ENCODE measurements at regions not wholly inside any gene's neighbourhood (a gene's known extent, or its start where the extent isn't known, plus 50 kb on each side); places are given as distances from the start of the nearest gene placed in this dataset.

- DNase-seq (ENCODE audit: low read depth): no peak
These were observed 79.0 kb upstream of the JUN start for GRCh38 chr1:58862728-58863385.

GRCh38 chr1:58864654-58865053, 80.8 kb upstream of the JUN start:
- no peak for DNase-seq (ENCODE audit: low read depth)

GRCh38 chr1:58866578-58866977, 82.7 kb upstream of the JUN start:
- no peak for DNase-seq (ENCODE audit: low read depth)

GRCh38 chr1:58869638-58870297, 85.9 kb upstream of the JUN start:
- DNase-seq (ENCODE audit: low read depth): no peak

- no peak for DNase-seq (ENCODE audit: low read depth)
These were observed 86.4 kb upstream of the JUN start for GRCh38 chr1:58870298-58870676.

- no peak for DNase-seq (ENCODE audit: low read depth)
These were observed 90.5 kb upstream of the JUN start for GRCh38 chr1:58874342-58874741.

GRCh38 chr1:58874757-58875755, 91.2 kb upstream of the JUN start:
- DNase-seq (ENCODE audit: low read depth): peak; percentile 76

- DNase-seq (ENCODE audit: low read depth): peak; percentile 48
These were observed 95.6 kb upstream of the JUN start for GRCh38 chr1:58879464-58879863.

- DNase-seq (ENCODE audit: low read depth): no peak
These were observed 96.7 kb upstream of the JUN start for GRCh38 chr1:58880592-58880991.

GRCh38 chr1:58881471-58881994, 97.7 kb upstream of the JUN start:
- DNase-seq (ENCODE audit: low read depth): peak; percentile 95

GRCh38 chr1:58882322-58882948, 98.6 kb upstream of the JUN start:
- no peak for DNase-seq (ENCODE audit: low read depth)

GRCh38 chr1:58883037-58883887, 99.4 kb upstream of the JUN start:
- peak; percentile 98 for DNase-seq (ENCODE audit: low read depth)

GRCh38 chr1:58883888-58884482, 100.1 kb upstream of the JUN start:
- no peak for DNase-seq (ENCODE audit: low read depth)

- no peak for DNase-seq (ENCODE audit: low read depth)
These were observed 101.1 kb upstream of the JUN start for GRCh38 chr1:58884706-58885661.

GRCh38 chr1:58885998-58886397, 102.2 kb upstream of the JUN start:
- peak; percentile 71 for DNase-seq (ENCODE audit: low read depth)

GRCh38 chr1:58886611-58887010, 102.8 kb upstream of the JUN start:
- no peak for DNase-seq (ENCODE audit: low read depth)

GRCh38 chr1:58887059-58887458, 103.2 kb upstream of the JUN start:
- no peak for DNase-seq (ENCODE audit: low read depth)

GRCh38 chr1:58888833-58889232, 105.0 kb upstream of the JUN start:
- DNase-seq (ENCODE audit: low read depth): peak; percentile 69

- no peak for DNase-seq (ENCODE audit: low read depth)
These were observed 106.3 kb upstream of the JUN start for GRCh38 chr1:58890113-58890512.
